K562 (cell line): ENCODE measurements at regions not wholly inside any gene's neighbourhood (a gene's known extent, or its start where the extent isn't known, plus 50 kb on each side); places are given as distances from the start of the nearest gene placed in this dataset.

Source experiments
- ATAC-seq: fragments of 200-7000 bp; cut with Tn5 transposase; 3 replicates; pipeline ENCODE4 v1.9.1; 2020; ENCODE audit warnings: moderate library complexity
- BruUV-seq: library from RNA; stranded (reverse); fragments of 400-500 nt; replicated peaks from 2 replicates; lab custom pipeline; 2021; lab: Mats Ljungman, UMichigan
- CTCF ChIA-PET: fragments of 300-600 bp; formaldehyde crosslinking; extraction: SDS; loops from one replicate; lab custom pipeline; 2021; ENCODE audit warnings: low intra/inter-chr PET ratio; lab: Yijun Ruan, JAX
- POLR2A ChIA-PET: fragments of 300-600, 350-650 bp; sonication (Branson Sonifier 250); formaldehyde crosslinking; extraction: SDS; loops from one replicate; lab custom pipeline; 2021; ENCODE audit warnings: antibody characterized with exemption, inconsistent platforms; lab: Yijun Ruan, JAX
- DNase-seq, 4 experiments: peaks; one replicate each; pipeline versions ENCODE4 v3.0.0 to v3.0.0-alpha.2; 2011 to 2018; ENCODE audit warnings: low spot score in 3 of 4, mixed read lengths in 3 of 4; ENCODE audit errors: extremely low read depth in 1 of 4
- FAIRE-seq: peaks from 2 replicates; lab custom pipeline; 2011; peaks lifted over from hg19 to GRCh38; lab: Jason Lieb, UNC
- H2AFZ ChIP-seq: 2 replicates; pipeline ENCODE4 v1.6.0; 2011; ENCODE audit warnings: low read depth, low read length, control low read depth, inconsistent platforms
- H3K27ac ChIP-seq: fragments of 200-600 bp; 3 replicates; pipeline ENCODE4 v1.8.0; 2011; ENCODE audit warnings: low read depth, mild to moderate bottlenecking, control low read depth, inconsistent platforms, low read length, moderate library complexity, mixed read lengths; ENCODE audit errors: extremely low read depth
- H3K27me3 ChIP-seq, 2 experiments: fragments of 300-600 bp in 1 of 2; 2 replicates in 1 of 2; 3 replicates in 1 of 2; pipeline versions ENCODE4 v1.6.0 to v1.8.0; 2011; ENCODE audit warnings: inconsistent platforms in 2 of 2, low read length in 2 of 2, mild to moderate bottlenecking in 1 of 2, mixed read lengths in 1 of 2, moderate library complexity in 1 of 2; ENCODE audit not compliant: control insufficient read depth in 2 of 2, insufficient read depth in 2 of 2
- H3K36me3 ChIP-seq: fragments of 300-600 bp; 3 replicates; pipeline ENCODE4 v1.8.0; 2011; ENCODE audit warnings: mild to moderate bottlenecking, low read length, inconsistent platforms; ENCODE audit not compliant: control insufficient read depth, insufficient read depth
- H3K4me1 ChIP-seq, 2 experiments: fragments of 200-600 bp in 1 of 2; replicated peaks in 1 of 2; 2 replicates in 1 of 2; 3 replicates in 1 of 2; pipeline versions ENCODE4 v1.5.1 to v1.8.0; 2011; ENCODE audit warnings: inconsistent platforms in 2 of 2, low read length in 2 of 2, mild to moderate bottlenecking in 1 of 2, mixed read lengths in 1 of 2, moderate library complexity in 1 of 2; ENCODE audit not compliant: control insufficient read depth in 2 of 2, insufficient read depth in 2 of 2
- H3K4me2 ChIP-seq: 2 replicates; pipeline ENCODE4 v1.6.1; 2011; ENCODE audit warnings: low read length, control low read depth, inconsistent platforms, mixed read lengths; ENCODE audit not compliant: insufficient read depth
- H3K4me3 ChIP-seq: fragments of 200-600 bp; sonication (generic), shearing (Covaris generic); 2 replicates; pipeline ENCODE4 v1.5.1; 2016; ENCODE audit warnings: control low read depth, inconsistent platforms
- H3K79me2 ChIP-seq: fragments of 200-600 bp; 3 replicates; pipeline ENCODE4 v1.8.0; 2011; ENCODE audit warnings: low read length, inconsistent platforms; ENCODE audit not compliant: control insufficient read depth, insufficient read depth
- H3K9ac ChIP-seq, 2 experiments: 2 replicates each; pipeline versions ENCODE4 v1.6.0 to v1.6.1; 2011; ENCODE audit warnings: low read depth in 2 of 2, low read length in 2 of 2, control low read depth in 1 of 2, inconsistent platforms in 1 of 2, mild to moderate bottlenecking in 1 of 2, mixed read lengths in 1 of 2; ENCODE audit not compliant: insufficient read depth in 1 of 2
- H3K9me1 ChIP-seq: one replicate; pipeline ENCODE4 v1.6.0; 2011; ENCODE audit warnings: inconsistent platforms, mild to moderate bottlenecking, low read length, moderate library complexity; ENCODE audit not compliant: control insufficient read depth, insufficient read depth
- H3K9me3 ChIP-seq: replicated peaks from 2 replicates; pipeline ENCODE4 v1.5.1; 2011; ENCODE audit warnings: low read depth, low read length, inconsistent platforms; ENCODE audit not compliant: control insufficient read depth, insufficient read depth
- H4K20me1 ChIP-seq: replicated peaks from 2 replicates; pipeline ENCODE4 v1.6.1; 2011; ENCODE audit warnings: low read length, inconsistent platforms, mixed read lengths; ENCODE audit not compliant: control insufficient read depth, insufficient read depth
- AFF4 ChIP-seq: sonication (generic); formaldehyde crosslinking; IDR thresholded peaks from 2 replicates; pipeline ENCODE4 v1.8.0; 2023; ENCODE audit warnings: mild to moderate bottlenecking, missing genetic modification reagents
- ATF3 ChIP-seq, 2 experiments: fragments of 450-650 bp in 1 of 2; sonication (generic) in 1 of 2; formaldehyde crosslinking in 1 of 2; IDR thresholded peaks in 1 of 2; conservative IDR thresholded peaks in 1 of 2; 2 replicates each; pipeline versions ENCODE4 v1.6.1 to v1.8.1; 2016 to 2023; ENCODE audit warnings: mild to moderate bottlenecking in 2 of 2, moderate library complexity in 2 of 2, inconsistent platforms in 1 of 2, missing genetic modification reagents in 1 of 2
- CEBPB ChIP-seq: fragments of 450-650 bp; IDR thresholded peaks from 2 replicates; pipeline ENCODE4 v1.6.1; 2016; ENCODE audit warnings: missing genetic modification characterization, missing compliant biosample characterization
- ELF1 ChIP-seq: fragments of 200-800 bp; sonication (Bioruptor generic); IDR thresholded peaks from 2 replicates; pipeline ENCODE4 v1.6.1; 2016; ENCODE audit warnings: missing genetic modification characterization, missing compliant biosample characterization
- ESRRA ChIP-seq: fragments of 450-650 bp; IDR thresholded peaks from 2 replicates; pipeline ENCODE4 v1.6.1; 2014; ENCODE audit warnings: low read depth, mild to moderate bottlenecking, moderate library complexity, borderline replicate concordance
- HEY1 ChIP-seq: fragments of 250-450 bp; sonication (Bioruptor Pico); IDR thresholded peaks from 2 replicates; pipeline ENCODE4 v1.5.0; 2020; ENCODE audit warnings: mild to moderate bottlenecking, moderate library complexity, borderline replicate concordance
- HNRNPH1 ChIP-seq: fragments of 200-400 bp; formaldehyde crosslinking; optimal IDR thresholded peaks from 2 replicates; pipeline ENCODE3; 2017; ENCODE audit warnings: low read depth, mild to moderate bottlenecking, low read length, moderate library complexity
- HSF4 ChIP-seq: fragments of 250-450 bp; sonication (Bioruptor Pico); IDR thresholded peaks from 2 replicates; pipeline ENCODE4 v2.1.2; 2022; ENCODE audit warnings: mild to moderate bottlenecking, moderate library complexity, borderline replicate concordance
- NFATC3 ChIP-seq: fragments of 450-650 bp; IDR thresholded peaks from 2 replicates; pipeline ENCODE4 v1.6.1; 2017; ENCODE audit warnings: mild to moderate bottlenecking
- TEAD4 ChIP-seq, 2 experiments: sonication (generic) in 1 of 2; formaldehyde crosslinking in 1 of 2; IDR thresholded peaks; 2 replicates each; pipeline versions ENCODE4 v1.6.1 to v1.8.0; 2012 to 2022; ENCODE audit warnings: borderline replicate concordance in 1 of 2, inconsistent platforms in 1 of 2, low read length in 1 of 2, mild to moderate bottlenecking in 1 of 2, missing genetic modification reagents in 1 of 2
- ZNF146 ChIP-seq: IDR thresholded peaks from one replicate; pipeline ENCODE4 v1.6.1; 2018; ENCODE audit warnings: missing compliant biosample characterization; ENCODE audit not compliant: unreplicated experiment
- WGBS: fragments of 100-300 bp; shearing (Covaris generic); methylation state at CpG from one replicate; pipeline ENCODE4 v1.1.6; 2016; ENCODE audit warnings: low coverage, mixed read lengths; ENCODE audit not compliant: insufficient coverage; ENCODE audit errors: missing lambda C conversion rate; 5-methylcytosine and 5-hydroxymethylcytosine counted together
- in situ Hi-C: fragments of 300-500 bp; cut with MboI; formaldehyde crosslinking; loops from 4 replicates; pipeline ENCODE4 v1.15.0; 2018; ENCODE audit warnings: inconsistent platforms, mixed read lengths
- intact Hi-C: fragments of 100-400 bp; cut with micrococcal nuclease; formaldehyde crosslinking; loops from 2 replicates; pipeline ENCODE4 v1.14.2; 2022
- TF ChIP-seq, protein P1 (sequence below): fragments of 450-650 bp; formaldehyde crosslinking; IDR thresholded peaks from 2 replicates; pipeline ENCODE4 v1.4.0; 2020; ENCODE audit warnings: mild to moderate bottlenecking, moderate library complexity

- H3K9ac ChIP-seq = no peak overlapping the region
- H3K4me2 ChIP-seq = no peak overlapping the region
- H3K9me1 ChIP-seq = no peaks in the 10 kb centered on the region
- H3K27me3 ChIP-seq = peaks cover 3 to 4% of the 10 kb centered on the region in 2 experiments; a peak in 2 of 5 replicates
- H3K79me2 ChIP-seq = no peaks in the 10 kb centered on the region
- no peak for DNase-seq
- in situ Hi-C loops = no loop called here
- H3K4me1 ChIP-seq = no peaks in the 10 kb centered on the region
- H3K27ac ChIP-seq = no peak overlapping the region
- no peak overlapping the region for H3K4me3 ChIP-seq
- FAIRE-seq = no peak
- H3K9me3 ChIP-seq = no peaks in the 10 kb centered on the region
- CTCF ChIA-PET = no interaction called here
- ATAC-seq = no peak
- H3K36me3 ChIP-seq = no peaks in the 10 kb centered on the region
- POLR2A ChIA-PET = interaction anchor here (1.1 to 1.3 kb wide), 2 partner anchors 11 to 18 kb away, joined by 3 read pairs; no protein-coding TSS in a partner anchor
- no peak overlapping the region for H2AFZ ChIP-seq
- BruUV-seq = no TSS peak
- H4K20me1 ChIP-seq = no peaks in the 10 kb centered on the region
- intact Hi-C loops = no loop called here
- 0% methylated on average over 2 of the region's 2 CpGs for WGBS
- no peak for TF ChIP-seq ATF3 (IDR thresholded peaks at IDR 0.05)
- no peak for TF ChIP-seq ATF3 (CRISPR knock-in tag; conservative IDR thresholded peaks at IDR 0.05)
- no peak for TF ChIP-seq ESRRA
- no peak for TF ChIP-seq NFATC3
- TF ChIP-seq HEY1 (CRISPR knock-in tag) = no peak
- no peak for TF ChIP-seq HSF4 (CRISPR knock-in tag)
- TF ChIP-seq CEBPB (tag) = no peak
- no peak for TF ChIP-seq ZNF146 (CRISPR knock-in tag)
- no peak for TF ChIP-seq TEAD4 (IDR thresholded peaks at IDR 0.05; ENCODE audit: low read length)
- no peak for TF ChIP-seq TEAD4 (CRISPR knock-in tag; IDR thresholded peaks at IDR 0.05; ENCODE audit: borderline replicate concordance)
- TF ChIP-seq HNRNPH1 = no peak
- no peak for TF ChIP-seq ELF1 (tag)
- TF ChIP-seq, protein P1, sequence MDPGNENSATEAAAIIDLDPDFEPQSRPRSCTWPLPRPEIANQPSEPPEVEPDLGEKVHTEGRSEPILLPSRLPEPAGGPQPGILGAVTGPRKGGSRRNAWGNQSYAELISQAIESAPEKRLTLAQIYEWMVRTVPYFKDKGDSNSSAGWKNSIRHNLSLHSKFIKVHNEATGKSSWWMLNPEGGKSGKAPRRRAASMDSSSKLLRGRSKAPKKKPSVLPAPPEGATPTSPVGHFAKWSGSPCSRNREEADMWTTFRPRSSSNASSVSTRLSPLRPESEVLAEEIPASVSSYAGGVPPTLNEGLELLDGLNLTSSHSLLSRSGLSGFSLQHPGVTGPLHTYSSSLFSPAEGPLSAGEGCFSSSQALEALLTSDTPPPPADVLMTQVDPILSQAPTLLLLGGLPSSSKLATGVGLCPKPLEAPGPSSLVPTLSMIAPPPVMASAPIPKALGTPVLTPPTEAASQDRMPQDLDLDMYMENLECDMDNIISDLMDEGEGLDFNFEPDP (CRISPR knock-in tag) = no peak
- TF ChIP-seq AFF4 (CRISPR knock-in tag) = no peak
These were observed 52.1 kb upstream of the AKT3 start for GRCh38 chr1:243902100-243902499.
